ENCODE measurements at regions not wholly inside any gene's neighbourhood (a gene's known extent, or its start where the extent isn't known, plus 50 kb on each side); places are given as distances from the start of the nearest gene placed in this dataset.

DNA sequence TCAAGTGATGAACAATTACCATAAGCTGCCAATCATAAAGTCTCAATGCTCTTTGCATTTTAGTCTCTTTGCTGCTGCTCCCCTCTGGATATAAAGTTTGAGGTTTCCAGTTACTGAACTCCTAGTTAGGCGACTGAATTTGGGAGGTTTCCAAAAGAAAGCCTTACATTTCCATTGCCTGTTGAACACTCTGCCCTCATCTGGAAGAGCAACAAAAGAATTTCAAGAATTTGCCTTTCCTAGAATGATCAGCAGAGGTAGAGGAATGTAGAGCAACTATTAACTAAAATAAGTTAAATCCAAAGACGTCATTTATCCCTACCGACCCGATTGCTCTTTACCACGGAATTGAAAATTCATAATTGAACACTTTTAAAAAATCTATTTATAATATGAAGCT lies 53.4 kb upstream of the PRICKLE2 start:
- no peaks in the 10 kb centered on the region for H3K9me3 ChIP-seq (ENCODE audit: low read length)
- no peak overlapping the region for H2AFZ ChIP-seq (ENCODE audit: low read length)
- DNase-seq (ENCODE audit: low spot score) (no peak), ATAC-seq (no peak), FAIRE-seq (no peak)
- no peak for TF ChIP-seq HDAC1 (CRISPR knock-in tag; IDR thresholded peaks at IDR 0.05)
- TF ChIP-seq NR2F1 (CRISPR knock-in tag; IDR thresholded peaks at IDR 0.05): no peak
- no peak for TF ChIP-seq ZSCAN30 (CRISPR knock-in tag; IDR thresholded peaks at IDR 0.05)
- no peak for TF ChIP-seq GZF1 (CRISPR knock-in tag; IDR thresholded peaks at IDR 0.05)
- no peak for TF ChIP-seq ZNF207 (IDR thresholded peaks at IDR 0.05; ENCODE audit: borderline replicate concordance)
- TF ChIP-seq, protein P1, sequence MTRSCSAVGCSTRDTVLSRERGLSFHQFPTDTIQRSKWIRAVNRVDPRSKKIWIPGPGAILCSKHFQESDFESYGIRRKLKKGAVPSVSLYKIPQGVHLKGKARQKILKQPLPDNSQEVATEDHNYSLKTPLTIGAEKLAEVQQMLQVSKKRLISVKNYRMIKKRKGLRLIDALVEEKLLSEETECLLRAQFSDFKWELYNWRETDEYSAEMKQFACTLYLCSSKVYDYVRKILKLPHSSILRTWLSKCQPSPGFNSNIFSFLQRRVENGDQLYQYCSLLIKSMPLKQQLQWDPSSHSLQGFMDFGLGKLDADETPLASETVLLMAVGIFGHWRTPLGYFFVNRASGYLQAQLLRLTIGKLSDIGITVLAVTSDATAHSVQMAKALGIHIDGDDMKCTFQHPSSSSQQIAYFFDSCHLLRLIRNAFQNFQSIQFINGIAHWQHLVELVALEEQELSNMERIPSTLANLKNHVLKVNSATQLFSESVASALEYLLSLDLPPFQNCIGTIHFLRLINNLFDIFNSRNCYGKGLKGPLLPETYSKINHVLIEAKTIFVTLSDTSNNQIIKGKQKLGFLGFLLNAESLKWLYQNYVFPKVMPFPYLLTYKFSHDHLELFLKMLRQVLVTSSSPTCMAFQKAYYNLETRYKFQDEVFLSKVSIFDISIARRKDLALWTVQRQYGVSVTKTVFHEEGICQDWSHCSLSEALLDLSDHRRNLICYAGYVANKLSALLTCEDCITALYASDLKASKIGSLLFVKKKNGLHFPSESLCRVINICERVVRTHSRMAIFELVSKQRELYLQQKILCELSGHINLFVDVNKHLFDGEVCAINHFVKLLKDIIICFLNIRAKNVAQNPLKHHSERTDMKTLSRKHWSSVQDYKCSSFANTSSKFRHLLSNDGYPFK (CRISPR knock-in tag; IDR thresholded peaks at IDR 0.05; ENCODE audit: borderline replicate concordance): no peak
- TF ChIP-seq, protein P2, sequence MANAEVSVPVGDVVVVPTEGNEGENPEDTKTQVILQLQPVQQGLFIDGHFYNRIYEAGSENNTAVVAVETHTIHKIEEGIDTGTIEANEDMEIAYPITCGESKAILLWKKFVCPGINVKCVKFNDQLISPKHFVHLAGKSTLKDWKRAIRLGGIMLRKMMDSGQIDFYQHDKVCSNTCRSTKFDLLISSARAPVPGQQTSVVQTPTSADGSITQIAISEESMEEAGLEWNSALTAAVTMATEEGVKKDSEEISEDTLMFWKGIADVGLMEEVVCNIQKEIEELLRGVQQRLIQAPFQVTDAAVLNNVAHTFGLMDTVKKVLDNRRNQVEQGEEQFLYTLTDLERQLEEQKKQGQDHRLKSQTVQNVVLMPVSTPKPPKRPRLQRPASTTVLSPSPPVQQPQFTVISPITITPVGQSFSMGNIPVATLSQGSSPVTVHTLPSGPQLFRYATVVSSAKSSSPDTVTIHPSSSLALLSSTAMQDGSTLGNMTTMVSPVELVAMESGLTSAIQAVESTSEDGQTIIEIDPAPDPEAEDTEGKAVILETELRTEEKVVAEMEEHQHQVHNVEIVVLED (CRISPR knock-in tag; IDR thresholded peaks at IDR 0.05; ENCODE audit: borderline replicate concordance): no peak
- TF ChIP-seq, protein P3, sequence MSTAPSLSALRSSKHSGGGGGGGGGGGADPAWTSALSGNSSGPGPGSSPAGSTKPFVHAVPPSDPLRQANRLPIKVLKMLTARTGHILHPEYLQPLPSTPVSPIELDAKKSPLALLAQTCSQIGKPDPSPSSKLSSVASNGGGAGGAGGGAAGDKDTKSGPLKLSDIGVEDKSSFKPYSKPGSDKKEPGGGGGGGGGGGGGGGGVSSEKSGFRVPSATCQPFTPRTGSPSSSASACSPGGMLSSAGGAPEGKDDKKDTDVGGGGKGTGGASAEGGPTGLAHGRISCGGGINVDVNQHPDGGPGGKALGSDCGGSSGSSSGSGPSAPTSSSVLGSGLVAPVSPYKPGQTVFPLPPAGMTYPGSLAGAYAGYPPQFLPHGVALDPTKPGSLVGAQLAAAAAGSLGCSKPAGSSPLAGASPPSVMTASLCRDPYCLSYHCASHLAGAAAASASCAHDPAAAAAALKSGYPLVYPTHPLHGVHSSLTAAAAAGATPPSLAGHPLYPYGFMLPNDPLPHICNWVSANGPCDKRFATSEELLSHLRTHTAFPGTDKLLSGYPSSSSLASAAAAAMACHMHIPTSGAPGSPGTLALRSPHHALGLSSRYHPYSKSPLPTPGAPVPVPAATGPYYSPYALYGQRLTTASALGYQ (CRISPR knock-in tag; IDR thresholded peaks at IDR 0.05): no peak
- no peak for TF ChIP-seq JUNB (CRISPR knock-in tag; IDR thresholded peaks at IDR 0.05; ENCODE audit: borderline replicate concordance)
- TF ChIP-seq ZNF562 (CRISPR knock-in tag; IDR thresholded peaks at IDR 0.05; ENCODE audit: borderline replicate concordance): no peak
- POLR2A ChIA-PET: no interaction called here
- H3K27ac ChIP-seq (ENCODE audit: extremely low read length, insufficient read depth, low read length): no peak overlapping the region
- 5% methylated on average over 5 of the region's 5 CpGs for WGBS (ENCODE audit: low lambda C conversion rate)
- H3K9ac ChIP-seq (ENCODE audit: insufficient read depth, low read depth, low read length): no peak overlapping the region
- no peaks in the 10 kb centered on the region for H3K4me1 ChIP-seq (ENCODE audit: insufficient read depth, low read length)
- no peaks in the 10 kb centered on the region for H3K27me3 ChIP-seq (ENCODE audit: control insufficient read depth in 1 of 2, insufficient read depth in 2 of 2, low read length in 2 of 2)
- intact Hi-C loops (cut with micrococcal nuclease; ENCODE audit: unreplicated experiment): no loop called here
- no peaks in the 10 kb centered on the region for H3K36me3 ChIP-seq (replicated peaks in 1 of 2; ENCODE audit: control insufficient read depth in 1 of 2, insufficient read depth in 2 of 2, low read length in 2 of 2)
- in situ Hi-C loops (cut with HindIII; ENCODE audit: extremely low pct_ligation_motif_present, low pct_unique_long_range_greater_than_20kb): no loop called here
- H3K79me2 ChIP-seq (ENCODE audit: insufficient read depth, low read length): no peaks in the 10 kb centered on the region
- BruUV-seq (replicated peaks): no TSS peak
- CTCF ChIA-PET (ENCODE audit: low intra/inter-chr PET ratio, low total read pairs): no interaction called here
- no peak overlapping the region for H3K4me3 ChIP-seq (replicated peaks in 1 of 3; ENCODE audit: insufficient read depth in 1 of 3, low read depth in 2 of 3, low read length in 3 of 3)
- no peaks in the 10 kb centered on the region for H4K20me1 ChIP-seq (ENCODE audit: insufficient read depth, low read length)
- H3K4me2 ChIP-seq (ENCODE audit: low read depth, low read length): no peak overlapping the region

All from HepG2 (cell line).